Effector memory CD8-positive, alpha-beta T cell (primary cell): ENCODE measurements at regions not wholly inside any gene's neighbourhood (a gene's known extent, or its start where the extent isn't known, plus 50 kb on each side); places are given as distances from the start of the nearest gene placed in this dataset.

Experiments
- ATAC-seq: fragments of 150-1000 bp; cut with Tn5 transposase; replicated peaks from 2 replicates; pipeline ENCODE4 v1.10.0; 2021; ENCODE audit warnings: mild to moderate bottlenecking, moderate library complexity
- DNase-seq, 3 experiments: peaks; one replicate each; pipeline ENCODE4 v3.0.0; 2021
- H3K27ac Mint-ChIP-seq, 2 donors: one replicate each; pipeline ENCODE4 v1.8.0; 2022; ENCODE audit warnings: mild to moderate bottlenecking in 2 of 2, mixed read lengths in 2 of 2, moderate library complexity in 2 of 2
- H3K27me3 Mint-ChIP-seq, 2 donors: one replicate each; pipeline ENCODE4 v1.8.0; 2022; ENCODE audit warnings: mixed read lengths in 2 of 2
- H3K36me3 Mint-ChIP-seq: one replicate; pipeline ENCODE4 v1.8.0; 2022; ENCODE audit warnings: mild to moderate bottlenecking, moderate library complexity, mixed read lengths; ENCODE audit not compliant: insufficient read depth
- H3K4me1 Mint-ChIP-seq, 2 donors: one replicate each; pipeline ENCODE4 v1.8.0; 2022; ENCODE audit warnings: low read depth in 2 of 2, mixed read lengths in 2 of 2
- H3K4me3 Mint-ChIP-seq, 2 donors: one replicate each; pipeline ENCODE4 v1.8.0; 2022; ENCODE audit warnings: mild to moderate bottlenecking in 2 of 2, mixed read lengths in 2 of 2, moderate library complexity in 2 of 2
- H3K9me3 Mint-ChIP-seq, 2 donors: one replicate each; pipeline ENCODE4 v1.8.0; 2022; ENCODE audit warnings: mixed read lengths in 2 of 2

DNA sequence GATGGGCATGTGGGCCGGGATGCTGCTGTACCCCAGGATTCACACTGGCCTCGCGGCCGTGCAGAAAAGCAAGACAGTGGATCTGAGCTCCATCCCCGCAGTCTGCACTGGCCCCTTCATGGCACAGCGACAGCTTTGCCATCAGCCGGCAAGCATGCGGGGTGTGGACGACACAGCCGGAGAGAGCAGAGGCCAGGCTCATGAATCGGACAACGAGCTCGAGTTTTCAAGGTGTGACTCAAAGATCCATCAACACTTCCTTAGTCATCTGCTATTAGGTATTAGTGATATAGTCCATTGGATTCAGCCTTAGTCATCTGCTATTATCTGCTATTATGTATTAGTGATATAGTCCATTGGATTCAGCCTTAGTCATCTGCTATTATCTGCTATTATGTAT is 254.7 kb downstream of the KLF6 start:
- no peaks in the 10 kb centered on the region for H3K4me1 Mint-ChIP-seq
- peaks cover 14 to 40% of the 10 kb centered on the region in 2 donors for H3K27me3 Mint-ChIP-seq
- no peak overlapping the region for H3K4me3 Mint-ChIP-seq
- no peak for ATAC-seq
- no peaks in the 10 kb centered on the region for H3K36me3 Mint-ChIP-seq
- no peak overlapping the region for H3K27ac Mint-ChIP-seq
- no peak for DNase-seq
- H3K9me3 Mint-ChIP-seq: no peaks in the 10 kb centered on the region

GRCh38 chr10:3529691-3530090 is 255.3 kb downstream of the KLF6 start:
- H3K4me1 Mint-ChIP-seq: no peaks in the 10 kb centered on the region
- H3K36me3 Mint-ChIP-seq: no peaks in the 10 kb centered on the region
- no peaks in the 10 kb centered on the region for H3K9me3 Mint-ChIP-seq
- H3K4me3 Mint-ChIP-seq: no peak overlapping the region
- no peak overlapping the region for H3K27ac Mint-ChIP-seq
- ATAC-seq (no peak), DNase-seq (no peak)
- peaks cover 14 to 46% of the 10 kb centered on the region in 2 donors for H3K27me3 Mint-ChIP-seq

DNA sequence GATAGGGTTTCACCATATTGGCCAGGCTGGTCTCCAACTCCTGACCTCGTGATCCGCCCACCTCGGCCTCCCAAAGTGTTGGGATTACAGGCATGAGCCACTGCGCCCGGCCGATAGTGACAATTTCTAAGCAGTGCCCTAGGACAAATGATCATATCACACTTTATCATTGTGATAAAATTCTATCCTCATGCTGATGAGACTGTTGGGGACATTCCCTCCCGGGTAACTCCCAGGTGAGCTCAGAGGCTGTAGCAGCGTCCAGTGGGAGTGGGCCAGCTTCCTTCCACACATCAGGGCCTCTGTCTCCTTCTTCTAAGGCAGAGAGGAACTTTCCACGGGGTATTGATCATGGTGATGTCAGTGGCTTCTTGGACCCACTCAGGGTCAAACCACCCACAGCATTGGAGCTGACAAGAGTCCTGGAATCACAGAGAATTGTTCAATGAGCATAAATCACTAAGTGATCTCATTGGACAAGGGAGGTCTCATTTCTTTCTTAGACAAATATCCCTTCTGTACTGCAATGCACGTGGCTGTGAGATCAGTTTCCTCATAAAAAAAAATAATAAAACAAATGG is 256.1 kb downstream of the KLF6 start:
- H3K4me3 Mint-ChIP-seq: no peak overlapping the region
- ATAC-seq (no peak), DNase-seq (no peak)
- H3K27ac Mint-ChIP-seq: no peak overlapping the region
- peaks cover 10 to 46% of the 10 kb centered on the region in 2 donors for H3K27me3 Mint-ChIP-seq
- H3K4me1 Mint-ChIP-seq: no peaks in the 10 kb centered on the region
- no peaks in the 10 kb centered on the region for H3K9me3 Mint-ChIP-seq
- no peaks in the 10 kb centered on the region for H3K36me3 Mint-ChIP-seq

- no peaks in the 10 kb centered on the region for H3K9me3 Mint-ChIP-seq
- H3K27me3 Mint-ChIP-seq: peaks cover 6 to 46% of the 10 kb centered on the region in 2 donors
- H3K4me3 Mint-ChIP-seq: no peak overlapping the region
- no peak for DNase-seq
- no peaks in the 10 kb centered on the region for H3K36me3 Mint-ChIP-seq
- no peak overlapping the region for H3K27ac Mint-ChIP-seq
- no peaks in the 10 kb centered on the region for H3K4me1 Mint-ChIP-seq
- ATAC-seq: no peak
These were observed 256.7 kb downstream of the KLF6 start for GRCh38 chr10:3528271-3528670.

DNA sequence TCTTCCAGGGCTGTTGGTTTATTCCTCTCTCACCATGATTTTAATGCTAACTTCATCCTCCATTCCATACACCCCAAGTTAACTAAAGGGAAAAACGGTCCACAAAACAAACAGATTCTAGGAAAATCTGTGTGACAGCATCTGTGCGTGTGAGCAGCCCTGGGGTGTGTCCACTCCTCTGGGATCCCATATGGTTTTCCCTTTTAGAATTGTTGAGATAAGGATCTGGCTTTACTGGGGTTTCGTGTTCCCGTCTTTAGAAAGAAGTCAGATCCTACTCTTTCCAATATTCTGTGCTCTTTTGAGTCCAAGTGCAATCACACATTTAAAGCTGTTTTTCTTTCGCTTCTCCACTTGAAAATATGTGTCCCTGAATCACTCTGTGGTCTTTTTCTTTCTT is 257.1 kb downstream of the KLF6 start:
- no peaks in the 10 kb centered on the region for H3K36me3 Mint-ChIP-seq
- no peaks in the 10 kb centered on the region for H3K9me3 Mint-ChIP-seq
- no peaks in the 10 kb centered on the region for H3K4me1 Mint-ChIP-seq
- no peak for DNase-seq
- peaks cover 8 to 49% of the 10 kb centered on the region in 2 donors for H3K27me3 Mint-ChIP-seq
- no peak overlapping the region for H3K4me3 Mint-ChIP-seq
- H3K27ac Mint-ChIP-seq: no peak overlapping the region
- ATAC-seq: no peak

DNA sequence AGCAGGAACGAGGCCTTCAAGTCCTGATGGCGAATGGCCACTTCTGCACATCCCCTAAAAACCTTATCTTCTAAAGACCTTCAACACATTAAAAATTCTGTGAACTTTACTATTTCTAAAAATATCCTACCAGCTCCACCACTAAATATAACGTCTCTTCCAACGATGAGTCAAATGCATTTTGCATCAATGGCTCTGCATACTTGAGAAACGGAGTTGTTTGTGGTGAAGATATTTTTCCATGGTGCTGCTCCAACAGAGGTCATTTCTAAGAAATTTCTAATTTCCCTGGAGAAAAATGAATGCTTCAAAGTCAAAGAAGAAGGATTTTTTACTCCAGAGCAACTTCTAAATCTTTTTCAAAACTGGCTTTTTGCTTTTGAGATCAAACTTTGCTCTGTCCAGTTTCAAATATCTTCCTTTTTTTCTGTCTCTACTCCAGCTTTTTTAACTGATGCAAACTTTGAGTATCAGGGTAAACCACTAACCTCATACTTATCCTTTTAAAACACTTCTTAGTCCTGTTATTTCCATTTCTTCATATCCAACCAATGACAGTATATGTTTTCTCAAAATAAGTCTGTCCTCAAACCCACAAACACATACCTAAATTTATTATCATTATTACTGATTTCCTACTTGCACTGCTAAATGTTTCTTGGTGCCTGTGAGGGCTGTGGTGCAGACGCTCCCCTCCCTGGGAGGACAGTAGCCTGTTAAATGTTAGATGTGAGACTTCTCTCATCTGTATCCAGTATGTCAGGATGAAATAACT is 258.1 kb downstream of the KLF6 start:
- no peaks in the 10 kb centered on the region for H3K4me1 Mint-ChIP-seq
- H3K27me3 Mint-ChIP-seq: peaks cover 12 to 54% of the 10 kb centered on the region in 2 donors
- DNase-seq (no peak), ATAC-seq (no peak)
- no peaks in the 10 kb centered on the region for H3K9me3 Mint-ChIP-seq
- H3K4me3 Mint-ChIP-seq: no peak overlapping the region
- no peaks in the 10 kb centered on the region for H3K36me3 Mint-ChIP-seq
- H3K27ac Mint-ChIP-seq: no peak overlapping the region

GRCh38 chr10:3525832-3526449 is 259.1 kb downstream of the KLF6 start:
- Mint-ChIP-seq H3K36me3 (no peaks in the 10 kb centered on the region), H3K4me3 (no peak overlapping the region), H3K27me3 (peaks cover 9 to 64% of the 10 kb centered on the region in 2 donors), H3K9me3 (no peaks in the 10 kb centered on the region), H3K27ac (no peak overlapping the region), H3K4me1 (no peaks in the 10 kb centered on the region)
- DNase-seq (no peak), ATAC-seq (no peak)

- H3K27me3 Mint-ChIP-seq: peaks cover 15 to 71% of the 10 kb centered on the region in 2 donors
- no peaks in the 10 kb centered on the region for H3K9me3 Mint-ChIP-seq
- no peak overlapping the region for H3K27ac Mint-ChIP-seq
- no peaks in the 10 kb centered on the region for H3K4me1 Mint-ChIP-seq
- no peak overlapping the region for H3K4me3 Mint-ChIP-seq
- DNase-seq (no peak), ATAC-seq (no peak)
- no peaks in the 10 kb centered on the region for H3K36me3 Mint-ChIP-seq
These were observed 260.7 kb downstream of the KLF6 start for GRCh38 chr10:3524086-3524960.

- H3K4me1 Mint-ChIP-seq: no peaks in the 10 kb centered on the region
- H3K4me3 Mint-ChIP-seq: no peak overlapping the region
- ATAC-seq (no peak), DNase-seq (no peak)
- H3K9me3 Mint-ChIP-seq: no peaks in the 10 kb centered on the region
- no peaks in the 10 kb centered on the region for H3K36me3 Mint-ChIP-seq
- peaks cover 20 to 67% of the 10 kb centered on the region in 2 donors for H3K27me3 Mint-ChIP-seq
- no peak overlapping the region for H3K27ac Mint-ChIP-seq
These were observed 261.5 kb downstream of the KLF6 start for GRCh38 chr10:3523309-3524050.

DNA sequence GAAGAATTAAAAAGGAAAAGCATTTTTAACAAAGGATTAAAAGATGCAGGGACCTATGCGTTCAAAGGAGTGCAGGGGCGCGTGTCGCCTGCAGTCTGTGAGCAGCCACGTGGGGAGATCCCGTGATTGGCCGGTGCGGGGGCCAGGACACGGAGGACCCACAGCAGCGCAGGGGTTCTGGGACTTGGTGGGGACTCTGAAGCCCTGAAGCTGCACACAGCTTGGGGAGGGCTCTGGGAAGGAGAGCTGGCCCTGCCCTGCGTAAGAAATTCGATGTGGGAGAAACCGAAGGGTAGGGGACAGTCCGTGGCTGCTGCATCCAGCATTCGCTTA is 268.1 kb downstream of the KLF6 start:
- Mint-ChIP-seq H3K27ac (no peak overlapping the region), H3K9me3 (no peaks in the 10 kb centered on the region), H3K4me3 (peak overlapping the region in 1 of 2 donors; percentile 57), H3K4me1 (peaks cover 0 to 5% of the 10 kb centered on the region in 2 donors), H3K36me3 (no peaks in the 10 kb centered on the region), H3K27me3 (peaks cover 46 to 57% of the 10 kb centered on the region in 2 donors)
- ATAC-seq (no peak), DNase-seq (no peak)

GRCh38 chr10:3516234-3516922 is 268.6 kb downstream of the KLF6 start:
- H3K27me3 Mint-ChIP-seq: peaks cover 46 to 52% of the 10 kb centered on the region in 2 donors
- DNase-seq: no peak
- H3K4me1 Mint-ChIP-seq: peaks cover 0 to 7% of the 10 kb centered on the region in 2 donors
- no peak for ATAC-seq
- no peaks in the 10 kb centered on the region for H3K9me3 Mint-ChIP-seq
- no peaks in the 10 kb centered on the region for H3K36me3 Mint-ChIP-seq
- peak overlapping the region in 1 of 2 donors; percentile 57 for H3K4me3 Mint-ChIP-seq
- H3K27ac Mint-ChIP-seq: no peak overlapping the region

DNA sequence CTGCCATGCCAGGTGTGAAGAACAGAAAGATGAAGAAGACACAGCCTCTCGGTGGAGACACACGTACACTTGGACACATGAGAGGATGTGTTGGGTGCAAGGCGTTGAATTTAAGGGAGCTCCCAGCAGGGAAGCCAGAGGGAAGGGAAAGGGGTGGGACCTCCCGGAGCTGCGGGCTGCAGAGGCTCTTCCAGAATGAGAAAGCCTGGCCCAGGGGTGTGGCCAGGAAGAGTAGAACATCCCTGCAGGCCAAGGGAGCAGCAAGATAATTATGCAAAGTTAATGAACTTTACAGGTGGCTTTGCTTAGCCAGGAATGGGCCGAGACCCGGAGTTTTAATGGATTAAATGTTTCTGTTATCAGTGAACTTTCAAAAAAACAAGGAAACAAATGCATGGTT is 270.3 kb downstream of the KLF6 start:
- DNase-seq (no peak), ATAC-seq (no peak)
- Mint-ChIP-seq H3K4me3 (no peak overlapping the region), H3K36me3 (no peaks in the 10 kb centered on the region), H3K27ac (no peak overlapping the region), H3K4me1 (peaks cover 11 to 17% of the 10 kb centered on the region in 2 donors), H3K27me3 (peaks cover 37 to 38% of the 10 kb centered on the region in 2 donors), H3K9me3 (no peaks in the 10 kb centered on the region)
